Neuronal stem cell (in vitro differentiated cells): ENCODE measurements at regions not wholly inside any gene's neighbourhood (a gene's known extent, or its start where the extent isn't known, plus 50 kb on each side); places are given as distances from the start of the nearest gene placed in this dataset.
A peak's percentile ranks its signal among the peaks of the same experiment; 100 is the strongest.

Experiments
- DNase-seq: peaks from one replicate; pipeline ENCODE4 v3.0.0-alpha.2; 2013; ENCODE audit warnings: low spot score
- H2AFZ ChIP-seq: one replicate; pipeline ENCODE4 v1.6.1; 2013; ENCODE audit warnings: mild to moderate bottlenecking, low read length, inconsistent platforms
- H2AK5ac ChIP-seq: 2 replicates; pipeline ENCODE4 v1.6.1; 2013; ENCODE audit warnings: low read depth, mild to moderate bottlenecking, inconsistent platforms, low read length, moderate library complexity, mixed read lengths
- H2BK120ac ChIP-seq: 2 replicates; pipeline ENCODE4 v1.6.1; 2013; ENCODE audit warnings: low read depth, mild to moderate bottlenecking, inconsistent platforms, low read length, moderate library complexity, mixed read lengths
- H2BK12ac ChIP-seq: one replicate; pipeline ENCODE4 v1.6.1; 2013; ENCODE audit warnings: low read length, inconsistent platforms
- H2BK15ac ChIP-seq: 2 replicates; pipeline ENCODE4 v1.6.1; 2013; ENCODE audit warnings: mild to moderate bottlenecking, low read length, inconsistent platforms, mixed read lengths
- H2BK5ac ChIP-seq: one replicate; pipeline ENCODE4 v1.6.1; 2013; ENCODE audit warnings: inconsistent platforms, mild to moderate bottlenecking, low read length, moderate library complexity
- H3K14ac ChIP-seq: one replicate; pipeline ENCODE4 v1.6.1; 2013; ENCODE audit warnings: low read length, inconsistent platforms
- H3K18ac ChIP-seq: 2 replicates; pipeline ENCODE4 v1.6.1; 2013; ENCODE audit warnings: low read length, inconsistent platforms
- H3K23ac ChIP-seq: 2 replicates; pipeline ENCODE4 v1.6.1; 2013; ENCODE audit warnings: low read depth, mild to moderate bottlenecking, mixed read lengths, low read length, inconsistent platforms; ENCODE audit not compliant: poor library complexity
- H3K27ac ChIP-seq: replicated peaks from 3 replicates; pipeline ENCODE4 v1.5.1; 2013; ENCODE audit warnings: low read length, inconsistent platforms
- H3K27me3 ChIP-seq, 3 experiments: 2 replicates each; pipeline ENCODE4 v1.6.1; 2013; ENCODE audit warnings: low read length in 3 of 3, mild to moderate bottlenecking in 2 of 3, inconsistent platforms in 1 of 3, low read depth in 1 of 3, mixed read lengths in 1 of 3, moderate library complexity in 1 of 3; ENCODE audit not compliant: control insufficient read depth in 3 of 3, insufficient read depth in 3 of 3
- H3K36me3 ChIP-seq, 2 donors: replicated peaks in 1 of 2; 2 replicates each; pipeline ENCODE4 v1.6.1; 2013; ENCODE audit warnings: low read length in 2 of 2; ENCODE audit not compliant: control insufficient read depth in 2 of 2, insufficient read depth in 2 of 2
- H3K4ac ChIP-seq: 2 replicates; pipeline ENCODE4 v1.6.1; 2013; ENCODE audit warnings: inconsistent platforms, mild to moderate bottlenecking, low read length, moderate library complexity
- H3K4me1 ChIP-seq, 2 donors: 1 replicate in 1 of 2; 2 replicates in 1 of 2; pipeline ENCODE4 v1.6.1; 2013; ENCODE audit warnings: low read length in 2 of 2, low read depth in 1 of 2; ENCODE audit not compliant: control insufficient read depth in 2 of 2, insufficient read depth in 1 of 2
- H3K4me2 ChIP-seq: one replicate; pipeline ENCODE4 v1.6.1; 2013; ENCODE audit warnings: mild to moderate bottlenecking, low read length, inconsistent platforms; ENCODE audit not compliant: insufficient read depth, poor library complexity, severe bottlenecking
- H3K4me3 ChIP-seq, 2 donors: 2 replicates each; pipeline ENCODE4 v1.5.1; 2013; ENCODE audit warnings: low read length in 2 of 2, mild to moderate bottlenecking in 2 of 2, inconsistent platforms in 1 of 2, moderate library complexity in 1 of 2
- H3K79me1 ChIP-seq: one replicate; pipeline ENCODE4 v1.6.1; 2013; ENCODE audit warnings: low read depth, mild to moderate bottlenecking, inconsistent platforms, low read length, moderate library complexity
- H3K9ac ChIP-seq: one replicate; pipeline ENCODE4 v1.6.1; 2013; ENCODE audit warnings: mild to moderate bottlenecking, low read depth, low read length, inconsistent platforms; ENCODE audit not compliant: poor library complexity
- H3K9me3 ChIP-seq, 2 donors: replicated peaks in 1 of 2; 2 replicates each; pipeline versions ENCODE3 to v1.6.1; 2013; ENCODE audit warnings: low read length in 2 of 2, mild to moderate bottlenecking in 2 of 2, inconsistent platforms in 1 of 2, low read depth in 1 of 2, mixed read lengths in 1 of 2, moderate library complexity in 1 of 2; ENCODE audit not compliant: control insufficient read depth in 2 of 2, insufficient read depth in 1 of 2
- H4K8ac ChIP-seq: one replicate; pipeline ENCODE4 v1.6.1; 2013; ENCODE audit warnings: low read depth, mild to moderate bottlenecking, inconsistent platforms, low read length, moderate library complexity
- H4K91ac ChIP-seq: one replicate; pipeline ENCODE4 v1.6.1; 2013; ENCODE audit warnings: low read length, low read depth, mild to moderate bottlenecking, inconsistent platforms; ENCODE audit not compliant: poor library complexity
- WGBS, 2 donors: extraction: QIAGEN DNeasy Blood & Tissue Kit; methylation state at CpG; one replicate each; pipeline ENCODE4 v1.1.7; 2013; ENCODE audit warnings: missing lambda C conversion rate in 2 of 2, mixed read lengths in 1 of 2; ENCODE audit not compliant: insufficient read length in 2 of 2, insufficient replicate concordance in 1 of 2; ENCODE audit errors: extremely low coverage in 2 of 2; 5-methylcytosine and 5-hydroxymethylcytosine counted together

- peaks cover 0 to 2% of the 10 kb centered on the region in 2 donors for H3K4me1 ChIP-seq
Observed at GRCh38 chr10:4688168-4688567, 137.8 kb upstream of the AKR1E2 start.

GRCh38 chr10:4687397-4687796 is 138.6 kb upstream of the AKR1E2 start:
- H3K79me1 ChIP-seq: no peaks in the 10 kb centered on the region
- no peak overlapping the region for H2AFZ ChIP-seq
- H3K36me3 ChIP-seq: no peaks in the 10 kb centered on the region
- DNase-seq: no peak
- H2AK5ac ChIP-seq: no peak overlapping the region
- H3K27me3 ChIP-seq: no peaks in the 10 kb centered on the region
- no peak overlapping the region for H4K91ac ChIP-seq
- H3K9me3 ChIP-seq: no peaks in the 10 kb centered on the region
- no peak overlapping the region for H3K27ac ChIP-seq
- no peak overlapping the region for H2BK15ac ChIP-seq
- peaks cover 0 to 2% of the 10 kb centered on the region in 2 donors for H3K4me1 ChIP-seq
- no peak overlapping the region for H3K4ac ChIP-seq
- no peak overlapping the region for H3K4me2 ChIP-seq
- H2BK5ac ChIP-seq: no peak overlapping the region
- no peak overlapping the region for H4K8ac ChIP-seq
- no CpG with 5 or more reads among the region's 3 CpGs for WGBS, 2 donors
- no peak overlapping the region for H2BK120ac ChIP-seq
- no peak overlapping the region for H3K18ac ChIP-seq
- H3K23ac ChIP-seq: no peak overlapping the region
- no peak overlapping the region for H3K14ac ChIP-seq
- H2BK12ac ChIP-seq: no peak overlapping the region
- H3K9ac ChIP-seq: no peak overlapping the region
- H3K4me3 ChIP-seq: no peak overlapping the region

More at GRCh38 chr10:4688168-4688567, 137.8 kb upstream of the AKR1E2 start:
- H3K36me3 ChIP-seq: no peaks in the 10 kb centered on the region
- no peaks in the 10 kb centered on the region for H3K79me1 ChIP-seq
- no peak overlapping the region for H2BK5ac ChIP-seq
- no peak for DNase-seq
- no peak overlapping the region for H3K27ac ChIP-seq
- H2AK5ac ChIP-seq: no peak overlapping the region
- no CpG with 5 or more reads among the region's 3 CpGs for WGBS, 2 donors
- no peak overlapping the region for H3K4me3 ChIP-seq
- H2BK12ac ChIP-seq: no peak overlapping the region
- no peaks in the 10 kb centered on the region for H3K9me3 ChIP-seq
- H3K14ac ChIP-seq: no peak overlapping the region
- H4K8ac ChIP-seq: no peak overlapping the region
- H3K9ac ChIP-seq: no peak overlapping the region
- no peak overlapping the region for H4K91ac ChIP-seq
- no peak overlapping the region for H3K23ac ChIP-seq
- no peak overlapping the region for H3K18ac ChIP-seq
- H3K4me2 ChIP-seq: no peak overlapping the region
- no peak overlapping the region for H3K4ac ChIP-seq
- no peak overlapping the region for H2BK15ac ChIP-seq
- H2BK120ac ChIP-seq: no peak overlapping the region
- H3K27me3 ChIP-seq: no peaks in the 10 kb centered on the region
- no peak overlapping the region for H2AFZ ChIP-seq

GRCh38 chr10:4686644-4686996 is 139.4 kb upstream of the AKR1E2 start:
- Histone ChIP-seq H3K36me3 (no peaks in the 10 kb centered on the region), H3K79me1 (no peaks in the 10 kb centered on the region), H3K18ac (no peak overlapping the region), H2AFZ (no peak overlapping the region), H3K4ac (no peak overlapping the region), H2BK12ac (no peak overlapping the region), H2BK5ac (no peak overlapping the region), H3K4me2 (no peak overlapping the region), H2BK120ac (no peak overlapping the region), H3K4me3 (no peak overlapping the region), H3K9me3 (no peaks in the 10 kb centered on the region), H2AK5ac (no peak overlapping the region), H4K8ac (no peak overlapping the region), H3K4me1 (peaks cover 0 to 2% of the 10 kb centered on the region in 2 donors), H3K27me3 (no peaks in the 10 kb centered on the region), H3K14ac (no peak overlapping the region), H3K23ac (no peak overlapping the region), H3K9ac (no peak overlapping the region), H4K91ac (no peak overlapping the region), H2BK15ac (no peak overlapping the region), H3K27ac (no peak overlapping the region)
- no peak for DNase-seq
- WGBS, 2 donors: no CpG with 5 or more reads among the region's 4 CpGs

- Histone ChIP-seq H3K4me3 (no peak overlapping the region), H3K23ac (no peak overlapping the region), H3K36me3 (no peaks in the 10 kb centered on the region), H3K9ac (no peak overlapping the region), H2BK120ac (no peak overlapping the region), H4K91ac (no peak overlapping the region), H4K8ac (no peak overlapping the region), H3K4me2 (no peak overlapping the region), H2AFZ (peak overlapping the region; percentile 41), H2BK12ac (no peak overlapping the region), H3K27ac (no peak overlapping the region), H3K9me3 (no peaks in the 10 kb centered on the region), H3K4me1 (peaks cover 0 to 2% of the 10 kb centered on the region in 2 donors), H3K14ac (no peak overlapping the region), H2BK15ac (no peak overlapping the region), H3K4ac (no peak overlapping the region), H3K18ac (no peak overlapping the region), H3K27me3 (no peaks in the 10 kb centered on the region), H2BK5ac (no peak overlapping the region), H3K79me1 (no peaks in the 10 kb centered on the region), H2AK5ac (no peak overlapping the region)
- DNase-seq: no peak
- WGBS, 2 donors: no CpG with 5 or more reads among the region's 5 CpGs
Observed at GRCh38 chr10:4685904-4686643, 139.9 kb upstream of the AKR1E2 start.
